Endothelial cell of umbilical vein (primary cell): ENCODE measurements at regions not wholly inside any gene's neighbourhood (a gene's known extent, or its start where the extent isn't known, plus 50 kb on each side); places are given as distances from the start of the nearest gene placed in this dataset.
A peak's percentile ranks its signal among the peaks of the same experiment; 100 is the strongest.
"Not testable (repeated sequence)": the region's sequence is repeated elsewhere in the genome, so short reads cannot be mapped to it uniquely, and the experiment has no call there.

Experiments
- BruUV-seq: library from RNA; stranded (reverse); fragments of 400-500 nt; replicated peaks from 2 replicates; lab custom pipeline; 2021; lab: Mats Ljungman, UMichigan
- CTCF ChIA-PET: fragments of 300-600, 350-600 bp; sonication (Branson Sonifier 250); formaldehyde crosslinking; loops from one replicate; lab custom pipeline; 2021; ENCODE audit warnings: antibody characterized with exemption, inconsistent platforms; lab: Charles Lee
- POLR2A ChIA-PET: fragments of 300-600, 350-600 bp; sonication (Branson Sonifier 250); formaldehyde crosslinking; loops from one replicate; lab custom pipeline; 2021; ENCODE audit warnings: antibody characterized with exemption, inconsistent platforms; lab: Charles Lee
- DNase-seq: peaks from one replicate; pipeline ENCODE4 v3.0.0-alpha.2; 2011; ENCODE audit warnings: low read depth, low spot score
- FAIRE-seq: peaks from 2 replicates; lab custom pipeline; 2011; peaks lifted over from hg19 to GRCh38; lab: Jason Lieb, UNC
- H2AFZ ChIP-seq: 2 replicates; pipeline ENCODE4 v1.6.0; 2012; ENCODE audit warnings: low read depth, low read length, control low read depth, inconsistent platforms
- H3K27ac ChIP-seq: 2 replicates; pipeline ENCODE4 v1.5.1; 2011; ENCODE audit warnings: low read depth, mild to moderate bottlenecking, control low read depth, low read length, moderate library complexity; ENCODE audit not compliant: insufficient read depth
- H3K27me3 ChIP-seq, 2 experiments: 2 replicates each; pipeline versions ENCODE4 v1.6.0 to v1.6.1; 2011; ENCODE audit warnings: low read length in 2 of 2, mixed read lengths in 1 of 2; ENCODE audit not compliant: control insufficient read depth in 2 of 2, insufficient read depth in 2 of 2
- H3K36me3 ChIP-seq, 2 experiments: 2 replicates in 1 of 2; 3 replicates in 1 of 2; pipeline ENCODE4 v1.5.1; 2011; ENCODE audit warnings: low read length in 2 of 2, mild to moderate bottlenecking in 1 of 2, moderate library complexity in 1 of 2; ENCODE audit not compliant: control insufficient read depth in 2 of 2, insufficient read depth in 2 of 2; ENCODE audit errors: extremely low read depth in 1 of 2
- H3K4me1 ChIP-seq: 3 replicates; pipeline ENCODE4 v1.5.1; 2011; ENCODE audit warnings: mild to moderate bottlenecking, low read length; ENCODE audit not compliant: control insufficient read depth, insufficient read depth; ENCODE audit errors: extremely low read depth
- H3K4me2 ChIP-seq: 2 replicates; pipeline ENCODE4 v1.6.1; 2011; ENCODE audit warnings: low read length, control low read depth, mixed read lengths; ENCODE audit not compliant: insufficient read depth
- H3K4me3 ChIP-seq, 3 experiments: fragments of 200-600 bp in 1 of 3; sonication (generic), shearing (Covaris generic) in 1 of 3; replicated peaks in 1 of 3; 2 replicates each; pipeline ENCODE4 v1.5.1; 2011 to 2016; ENCODE audit warnings: control low read depth in 3 of 3, low read length in 3 of 3, mild to moderate bottlenecking in 2 of 3, inconsistent platforms in 1 of 3, low read depth in 1 of 3, moderate library complexity in 1 of 3; ENCODE audit not compliant: insufficient read depth in 1 of 3
- H3K79me2 ChIP-seq: 2 replicates; pipeline ENCODE4 v1.6.0; 2012; ENCODE audit warnings: low read length, inconsistent platforms; ENCODE audit not compliant: control insufficient read depth, insufficient read depth
- H3K9ac ChIP-seq: replicated peaks from 2 replicates; pipeline ENCODE3; 2011; ENCODE audit warnings: low read length, control low read depth; ENCODE audit not compliant: insufficient read depth; ENCODE audit errors: extremely low read depth
- H3K9me1 ChIP-seq: replicated peaks from 3 replicates; pipeline ENCODE4 v1.6.0; 2011; ENCODE audit warnings: mild to moderate bottlenecking, low read length; ENCODE audit not compliant: control insufficient read depth, insufficient read depth; ENCODE audit errors: extremely low read depth
- H3K9me3 ChIP-seq: replicated peaks from 2 replicates; pipeline ENCODE4 v1.5.1; 2012; ENCODE audit warnings: low read length, inconsistent platforms; ENCODE audit not compliant: control insufficient read depth, insufficient read depth
- H4K20me1 ChIP-seq: replicated peaks from 2 replicates; pipeline ENCODE3; 2011; ENCODE audit warnings: mild to moderate bottlenecking, low read length; ENCODE audit not compliant: control insufficient read depth, insufficient read depth; ENCODE audit errors: extremely low read depth
- dilution Hi-C: fragments of 300-500 bp; cut with MboI; formaldehyde crosslinking; loops from one replicate; pipeline ENCODE4 v1.15.0; 2019; ENCODE audit warnings: low sequenced_read_pairs; ENCODE audit not compliant: extremely low pct_ligation_motif_present
- intact Hi-C: fragments of 100-400 bp; cut with micrococcal nuclease; formaldehyde crosslinking; loops from one replicate; pipeline ENCODE4 v1.10.0; 2022

DNA sequence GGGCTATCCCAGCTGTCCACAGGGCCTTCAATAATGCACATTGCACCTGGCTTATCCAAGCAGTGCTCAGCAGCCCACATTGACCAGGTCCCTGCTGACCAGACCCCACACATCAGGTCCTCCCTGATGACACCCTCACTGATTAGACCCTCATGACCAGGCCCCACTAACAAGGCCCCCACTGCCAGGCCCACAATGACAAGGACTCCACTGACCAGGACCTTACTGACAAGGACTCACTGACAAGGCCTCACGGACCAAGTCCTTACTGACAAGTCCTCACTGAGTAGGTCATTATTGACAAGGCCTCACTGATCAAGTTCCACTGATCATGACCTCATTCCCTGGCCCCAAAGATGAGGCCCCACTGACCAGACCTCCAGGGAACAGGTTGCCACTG is 3837.8 kb upstream of the OR11H1 start:
- H3K4me1 ChIP-seq, H2AFZ ChIP-seq, H3K27me3 ChIP-seq, DNase-seq, FAIRE-seq, H3K4me3 ChIP-seq, dilution Hi-C loops, BruUV-seq, H3K9ac ChIP-seq, POLR2A ChIA-PET, CTCF ChIA-PET, H3K9me1 ChIP-seq, H4K20me1 ChIP-seq, intact Hi-C loops, H3K4me2 ChIP-seq, H3K9me3 ChIP-seq, H3K27ac ChIP-seq, H3K36me3 ChIP-seq, H3K79me2 ChIP-seq: not testable (repeated sequence)

DNA sequence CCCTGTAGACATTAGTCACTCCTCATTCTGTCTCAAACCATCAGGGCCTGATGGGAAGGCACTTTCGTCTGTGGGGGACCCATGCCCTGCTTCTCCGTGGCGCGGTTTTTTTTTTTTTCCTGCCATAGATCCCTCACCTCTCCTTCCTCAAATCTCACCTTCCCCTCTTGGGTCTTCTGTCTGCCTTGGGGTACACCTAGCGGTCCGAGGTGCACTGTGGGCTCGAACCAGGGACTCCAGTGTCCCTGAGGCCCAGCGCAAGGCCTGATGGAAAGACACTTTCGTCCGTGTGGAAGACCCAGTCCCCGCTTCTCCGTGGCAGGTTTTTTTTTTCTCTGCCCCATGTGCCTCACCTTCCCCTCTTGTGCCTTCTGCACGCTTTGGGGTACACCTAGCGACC is 3824.4 kb upstream of the OR11H1 start:
- H3K4me2 ChIP-seq, H3K4me3 ChIP-seq, H3K27ac ChIP-seq, BruUV-seq, FAIRE-seq, dilution Hi-C loops, H3K9ac ChIP-seq, H2AFZ ChIP-seq, H3K9me1 ChIP-seq, H3K9me3 ChIP-seq, H3K36me3 ChIP-seq, H4K20me1 ChIP-seq, CTCF ChIA-PET, intact Hi-C loops, POLR2A ChIA-PET, H3K27me3 ChIP-seq, H3K4me1 ChIP-seq, H3K79me2 ChIP-seq: not testable (repeated sequence)
- peak; percentile 0 for DNase-seq

DNA sequence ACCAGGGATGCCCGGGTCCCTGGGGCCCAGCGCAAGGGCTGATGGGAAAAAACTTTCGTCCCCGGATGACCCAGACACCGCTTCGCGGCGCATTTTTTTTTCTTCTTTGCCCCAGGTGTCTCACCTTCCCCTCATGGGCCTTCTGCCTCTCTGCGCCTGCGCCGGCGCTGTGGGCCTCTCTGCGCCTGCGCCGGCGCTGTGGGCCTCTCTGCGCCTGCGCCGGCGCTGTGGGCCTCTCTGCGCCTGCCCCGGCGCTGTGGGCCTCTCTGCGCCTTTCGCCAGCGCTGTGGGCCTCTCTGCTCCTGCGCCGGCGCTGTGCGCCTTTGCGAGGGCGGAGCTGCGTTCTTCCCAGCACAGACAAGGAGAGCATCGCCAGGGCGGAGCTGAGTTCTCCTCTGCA is 3821.2 kb upstream of the OR11H1 start:
- H3K4me2 ChIP-seq, H3K36me3 ChIP-seq, H3K27me3 ChIP-seq, H3K79me2 ChIP-seq, H3K9me3 ChIP-seq, CTCF ChIA-PET, BruUV-seq, H3K9ac ChIP-seq, H3K4me1 ChIP-seq, H4K20me1 ChIP-seq, DNase-seq, FAIRE-seq, POLR2A ChIA-PET, H2AFZ ChIP-seq, H3K27ac ChIP-seq, dilution Hi-C loops, intact Hi-C loops, H3K9me1 ChIP-seq, H3K4me3 ChIP-seq: not testable (repeated sequence)
